NCI-H2107 treated with DMSO at 0.1 percent for 48 hours (cell line): ENCODE measurements at regions not wholly inside any gene's neighbourhood (a gene's known extent, or its start where the extent isn't known, plus 50 kb on each side); places are given as distances from the start of the nearest gene placed in this dataset.
"Not testable (repeated sequence)": the region's sequence is repeated elsewhere in the genome, so short reads cannot be mapped to it uniquely, and the experiment has no call there.

Experiments
- DNase-seq: peaks from one replicate; lab custom pipeline; 2025; ENCODE audit not compliant: unreplicated experiment; lab: John Stamatoyannopoulos, UW

- no peak for DNase-seq
Observed at GRCh38 chr12:91287753-91288152, 105.1 kb upstream of the DCN start.

DNA sequence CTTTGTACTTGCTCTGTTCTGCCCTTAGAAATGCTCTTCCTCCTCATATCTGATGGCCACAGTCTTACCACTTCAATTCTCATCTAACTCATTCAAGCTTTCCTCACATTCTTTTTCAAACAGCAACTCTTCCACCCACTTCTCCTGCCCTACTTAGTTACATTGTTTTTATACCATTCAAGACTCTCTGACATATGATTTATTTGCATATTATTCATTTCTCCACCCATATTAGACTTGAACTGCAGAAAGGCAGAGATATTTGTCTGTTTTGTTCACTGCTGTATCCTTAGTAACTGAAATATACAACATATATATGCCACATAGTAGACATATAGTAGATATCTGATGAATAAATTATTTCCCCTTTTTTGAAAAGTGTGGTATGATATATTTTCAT is 95.5 kb upstream of the DCN start:
- DNase-seq = no peak

DNA sequence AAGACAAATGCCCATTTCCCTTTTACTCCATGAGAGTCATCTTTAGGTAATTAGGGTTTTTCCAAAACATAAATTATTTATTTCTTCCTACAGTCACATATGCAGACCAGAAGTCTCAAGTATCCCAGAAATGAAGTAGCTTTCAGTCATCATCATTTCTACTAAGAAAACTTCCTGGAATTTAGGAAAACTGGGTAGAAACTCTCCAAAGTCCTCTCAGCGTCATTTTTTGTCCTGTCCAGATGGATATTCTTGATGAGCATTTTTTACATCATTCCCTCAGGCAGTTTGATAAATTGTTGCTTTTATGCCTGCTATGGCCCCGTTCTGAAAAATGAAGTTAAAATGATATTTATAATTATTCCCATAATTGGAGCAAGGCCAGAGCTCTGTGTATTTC is 93.9 kb upstream of the DCN start:
- DNase-seq = no peak

DNA sequence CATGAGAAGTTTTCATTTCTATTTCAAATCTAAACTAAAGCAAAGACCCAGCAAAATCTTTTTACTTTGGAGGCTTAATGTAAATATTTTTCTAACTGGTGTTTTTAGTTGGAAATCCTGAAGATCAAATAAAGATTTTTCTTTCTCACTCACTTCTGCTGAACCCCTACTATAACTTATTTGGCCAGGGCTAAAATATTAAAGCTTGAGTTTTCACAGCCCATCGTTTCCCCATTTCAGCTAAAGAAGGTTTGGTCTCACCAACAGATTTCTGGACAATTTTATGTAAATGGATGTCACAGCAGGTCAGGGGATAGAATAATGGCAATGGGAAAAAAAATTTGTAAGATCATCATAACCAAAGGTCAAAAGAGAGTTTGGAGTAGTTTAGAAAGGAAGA is 92.7 kb upstream of the DCN start:
- DNase-seq = no peak

- no peak for DNase-seq
Observed at GRCh38 chr12:91274916-91275315, 92.3 kb upstream of the DCN start.

- DNase-seq = no peak
Observed at GRCh38 chr12:91273560-91273959, 90.9 kb upstream of the DCN start.

GRCh38 chr12:91272461-91273063 is 89.9 kb upstream of the DCN start:
- DNase-seq = no peak

DNA sequence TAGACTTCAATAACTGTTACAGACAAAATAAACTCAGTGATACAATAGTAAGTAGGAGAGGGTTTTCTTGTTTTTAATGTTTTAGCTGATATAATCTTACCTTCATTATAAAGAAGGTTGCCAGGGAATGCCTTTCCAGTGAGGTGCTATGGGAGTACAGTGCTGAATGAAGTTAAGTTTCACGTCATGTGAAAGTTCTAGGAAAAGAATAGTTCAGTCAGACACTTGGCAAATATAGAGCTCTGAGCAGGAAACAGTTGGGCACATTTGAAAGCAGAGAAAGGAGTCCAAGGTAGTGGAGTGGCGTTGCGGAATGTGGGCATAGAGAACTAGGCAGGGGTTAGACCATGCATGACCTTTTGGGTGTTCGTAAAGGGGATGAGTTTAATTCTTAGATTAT is 88.6 kb upstream of the DCN start:
- no peak for DNase-seq

- DNase-seq = no peak
Observed at GRCh38 chr12:91267039-91267438, 84.4 kb upstream of the DCN start.

GRCh38 chr12:91264178-91264577 is 81.6 kb upstream of the DCN start:
- DNase-seq = no peak

- DNase-seq = no peak
Observed at GRCh38 chr12:91261820-91262676, 79.4 kb upstream of the DCN start.

- DNase-seq = no peak
Observed at GRCh38 chr12:91256411-91256810, 73.8 kb upstream of the DCN start.

DNA sequence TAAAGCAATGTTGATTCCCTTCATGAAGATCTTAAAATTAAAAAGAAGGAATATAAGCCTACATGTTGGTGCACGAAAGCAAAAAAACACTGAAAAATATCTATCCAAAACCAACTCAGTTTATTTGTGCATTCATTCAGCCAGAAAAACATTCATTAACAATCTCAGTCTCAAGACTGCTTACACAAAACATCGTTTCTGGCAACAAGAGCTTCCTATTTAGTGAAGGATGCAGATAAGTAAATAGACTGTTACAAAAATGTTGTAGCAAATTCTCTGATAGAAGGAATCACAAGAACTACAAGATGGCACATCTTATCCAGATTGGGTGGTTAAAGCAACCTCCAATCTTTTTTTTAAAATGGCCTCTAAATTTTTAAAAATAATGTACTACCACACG is 69.7 kb upstream of the DCN start:
- no peak for DNase-seq

GRCh38 chr12:91250273-91250665 is 67.7 kb upstream of the DCN start:
- no peak for DNase-seq

DNA sequence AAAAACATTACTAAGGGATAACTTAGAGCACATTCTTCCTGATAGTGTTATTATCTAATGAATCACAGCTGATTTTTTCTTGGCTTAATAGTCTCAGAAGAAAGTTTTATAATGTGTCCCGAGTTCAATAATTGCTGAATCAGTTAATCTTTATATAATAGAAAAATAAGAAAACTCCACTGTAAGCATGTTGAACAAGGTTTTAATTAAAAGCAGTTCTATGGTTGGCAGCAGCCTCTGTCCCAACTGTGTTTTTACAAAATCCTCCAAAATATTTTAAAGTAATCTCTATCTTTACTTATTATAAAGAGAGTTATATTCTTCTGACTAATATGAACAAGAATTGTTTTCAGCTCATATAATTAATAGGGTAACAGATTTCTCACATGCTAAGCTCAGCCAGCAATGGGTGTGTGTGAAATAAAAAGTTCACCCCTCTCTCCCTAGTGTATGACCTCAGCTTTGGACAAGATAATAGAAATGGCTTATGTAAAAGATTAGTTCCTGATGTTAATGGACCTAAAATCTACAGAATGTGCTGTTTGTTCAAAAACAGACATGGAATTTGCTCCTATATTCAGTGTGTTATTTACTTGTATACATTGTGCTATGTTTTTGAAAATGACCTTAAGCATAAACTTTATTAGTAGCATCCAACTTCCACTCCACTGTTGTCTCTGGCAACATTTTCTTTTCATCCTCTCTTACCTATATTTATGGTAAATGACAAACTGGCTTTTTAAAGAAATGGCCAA is 67.1 kb upstream of the DCN start:
- no peak for DNase-seq

DNA sequence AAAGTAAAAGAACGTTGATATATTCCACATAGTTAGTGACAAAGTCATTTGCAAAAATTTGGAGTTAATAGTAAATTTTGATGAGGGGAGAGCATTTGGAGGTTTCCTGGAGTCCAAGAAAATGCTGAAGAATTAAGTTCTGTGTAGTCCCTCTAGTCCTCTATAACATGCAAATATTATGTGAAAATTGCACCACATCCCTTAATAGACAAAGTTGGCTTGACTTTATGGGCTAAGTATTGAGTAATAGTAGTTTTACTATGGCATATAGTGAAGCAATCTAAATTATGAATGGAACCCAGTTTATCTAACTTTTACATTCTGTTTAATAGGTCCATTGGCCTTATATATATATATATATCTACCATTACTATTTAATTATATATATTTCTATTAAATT is 66.4 kb upstream of the DCN start:
- DNase-seq = no peak

GRCh38 chr12:91243177-91243576 is 60.6 kb upstream of the DCN start:
- DNase-seq = not testable (repeated sequence)

GRCh38 chr12:91241756-91242155 is 59.1 kb upstream of the DCN start:
- DNase-seq = no peak

DNA sequence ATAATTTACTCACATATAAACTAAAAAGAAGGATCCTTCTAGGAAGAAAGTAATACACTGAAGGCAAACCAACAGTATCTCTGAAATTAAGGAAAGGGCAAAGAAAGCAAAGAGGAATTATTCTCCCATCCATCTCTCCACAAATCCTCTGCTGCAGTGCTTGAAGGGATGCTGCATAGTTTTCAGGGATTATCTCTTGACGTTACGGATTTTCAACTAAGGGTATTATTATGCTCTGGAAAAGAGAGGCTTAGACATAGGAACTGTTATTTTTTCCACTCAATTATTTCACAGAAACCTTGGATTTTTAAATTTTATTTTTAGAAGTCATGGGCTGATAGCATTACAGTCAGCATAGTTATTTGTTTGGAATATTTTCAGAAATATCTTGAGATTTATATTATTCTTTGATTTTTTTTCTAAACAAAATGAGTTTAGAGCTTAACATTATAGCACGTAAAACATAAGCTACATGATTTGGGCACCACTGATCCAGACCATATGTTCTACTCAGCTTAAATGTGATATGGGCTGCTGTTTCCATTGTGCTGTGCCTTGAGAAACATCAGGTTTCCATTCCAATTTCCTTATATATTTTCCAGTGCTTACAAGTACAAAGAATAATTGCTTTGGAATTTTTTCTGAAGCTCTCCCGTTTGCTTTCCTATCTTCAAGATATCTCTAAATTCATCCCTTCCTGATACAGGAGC is 57.9 kb upstream of the DCN start:
- no peak for DNase-seq

- DNase-seq = no peak
Observed at GRCh38 chr12:91239481-91239880, 56.9 kb upstream of the DCN start.
